ENCODE measurements at regions not wholly inside any gene's neighbourhood (a gene's known extent, or its start where the extent isn't known, plus 50 kb on each side); places are given as distances from the start of the nearest gene placed in this dataset.

- TF ChIP-seq CREB5 (CRISPR knock-in tag; IDR thresholded peaks at IDR 0.05; ENCODE audit: low read depth) (no peak), ZFP3 (CRISPR knock-in tag; IDR thresholded peaks at IDR 0.05) (no peak), GLIS3 (CRISPR knock-in tag; IDR thresholded peaks at IDR 0.05) (no peak), ZFP30 (CRISPR knock-in tag; IDR thresholded peaks at IDR 0.05) (no peak), PATZ1 (CRISPR knock-in tag; IDR thresholded peaks at IDR 0.05; ENCODE audit: borderline replicate concordance) (no peak), RARB (CRISPR knock-in tag; IDR thresholded peaks at IDR 0.05) (no peak), ZC3H10 (CRISPR knock-in tag; IDR thresholded peaks at IDR 0.05) (no peak), CSDC2 (CRISPR knock-in tag; IDR thresholded peaks at IDR 0.05) (no peak), ARNTL (CRISPR knock-in tag; IDR thresholded peaks at IDR 0.05; ENCODE audit: borderline replicate concordance, low read depth) (no peak), TCF4 (CRISPR knock-in tag; IDR thresholded peaks at IDR 0.05; ENCODE audit: borderline replicate concordance) (no peak), ZNF8 (CRISPR knock-in tag; IDR thresholded peaks at IDR 0.05) (no peak)
- TF ChIP-seq, protein P1, sequence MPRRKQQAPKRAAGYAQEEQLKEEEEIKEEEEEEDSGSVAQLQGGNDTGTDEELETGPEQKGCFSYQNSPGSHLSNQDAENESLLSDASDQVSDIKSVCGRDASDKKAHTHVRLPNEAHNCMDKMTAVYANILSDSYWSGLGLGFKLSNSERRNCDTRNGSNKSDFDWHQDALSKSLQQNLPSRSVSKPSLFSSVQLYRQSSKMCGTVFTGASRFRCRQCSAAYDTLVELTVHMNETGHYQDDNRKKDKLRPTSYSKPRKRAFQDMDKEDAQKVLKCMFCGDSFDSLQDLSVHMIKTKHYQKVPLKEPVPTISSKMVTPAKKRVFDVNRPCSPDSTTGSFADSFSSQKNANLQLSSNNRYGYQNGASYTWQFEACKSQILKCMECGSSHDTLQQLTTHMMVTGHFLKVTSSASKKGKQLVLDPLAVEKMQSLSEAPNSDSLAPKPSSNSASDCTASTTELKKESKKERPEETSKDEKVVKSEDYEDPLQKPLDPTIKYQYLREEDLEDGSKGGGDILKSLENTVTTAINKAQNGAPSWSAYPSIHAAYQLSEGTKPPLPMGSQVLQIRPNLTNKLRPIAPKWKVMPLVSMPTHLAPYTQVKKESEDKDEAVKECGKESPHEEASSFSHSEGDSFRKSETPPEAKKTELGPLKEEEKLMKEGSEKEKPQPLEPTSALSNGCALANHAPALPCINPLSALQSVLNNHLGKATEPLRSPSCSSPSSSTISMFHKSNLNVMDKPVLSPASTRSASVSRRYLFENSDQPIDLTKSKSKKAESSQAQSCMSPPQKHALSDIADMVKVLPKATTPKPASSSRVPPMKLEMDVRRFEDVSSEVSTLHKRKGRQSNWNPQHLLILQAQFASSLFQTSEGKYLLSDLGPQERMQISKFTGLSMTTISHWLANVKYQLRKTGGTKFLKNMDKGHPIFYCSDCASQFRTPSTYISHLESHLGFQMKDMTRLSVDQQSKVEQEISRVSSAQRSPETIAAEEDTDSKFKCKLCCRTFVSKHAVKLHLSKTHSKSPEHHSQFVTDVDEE (CRISPR knock-in tag; IDR thresholded peaks at IDR 0.05): no peak
- TF ChIP-seq, protein P2, sequence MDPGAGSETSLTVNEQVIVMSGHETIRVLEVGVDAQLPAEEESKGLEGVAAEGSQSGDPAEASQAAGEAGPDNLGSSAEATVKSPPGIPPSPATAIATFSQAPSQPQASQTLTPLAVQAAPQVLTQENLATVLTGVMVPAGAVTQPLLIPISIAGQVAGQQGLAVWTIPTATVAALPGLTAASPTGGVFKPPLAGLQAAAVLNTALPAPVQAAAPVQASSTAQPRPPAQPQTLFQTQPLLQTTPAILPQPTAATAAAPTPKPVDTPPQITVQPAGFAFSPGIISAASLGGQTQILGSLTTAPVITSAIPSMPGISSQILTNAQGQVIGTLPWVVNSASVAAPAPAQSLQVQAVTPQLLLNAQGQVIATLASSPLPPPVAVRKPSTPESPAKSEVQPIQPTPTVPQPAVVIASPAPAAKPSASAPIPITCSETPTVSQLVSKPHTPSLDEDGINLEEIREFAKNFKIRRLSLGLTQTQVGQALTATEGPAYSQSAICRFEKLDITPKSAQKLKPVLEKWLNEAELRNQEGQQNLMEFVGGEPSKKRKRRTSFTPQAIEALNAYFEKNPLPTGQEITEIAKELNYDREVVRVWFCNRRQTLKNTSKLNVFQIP (CRISPR knock-in tag; IDR thresholded peaks at IDR 0.05; ENCODE audit: borderline replicate concordance, low read depth): no peak
- TF ChIP-seq, protein P3, sequence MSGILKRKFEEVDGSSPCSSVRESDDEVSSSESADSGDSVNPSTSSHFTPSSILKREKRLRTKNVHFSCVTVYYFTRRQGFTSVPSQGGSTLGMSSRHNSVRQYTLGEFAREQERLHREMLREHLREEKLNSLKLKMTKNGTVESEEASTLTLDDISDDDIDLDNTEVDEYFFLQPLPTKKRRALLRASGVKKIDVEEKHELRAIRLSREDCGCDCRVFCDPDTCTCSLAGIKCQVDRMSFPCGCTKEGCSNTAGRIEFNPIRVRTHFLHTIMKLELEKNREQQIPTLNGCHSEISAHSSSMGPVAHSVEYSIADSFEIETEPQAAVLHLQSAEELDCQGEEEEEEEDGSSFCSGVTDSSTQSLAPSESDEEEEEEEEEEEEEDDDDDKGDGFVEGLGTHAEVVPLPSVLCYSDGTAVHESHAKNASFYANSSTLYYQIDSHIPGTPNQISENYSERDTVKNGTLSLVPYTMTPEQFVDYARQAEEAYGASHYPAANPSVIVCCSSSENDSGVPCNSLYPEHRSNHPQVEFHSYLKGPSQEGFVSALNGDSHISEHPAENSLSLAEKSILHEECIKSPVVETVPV (CRISPR knock-in tag; IDR thresholded peaks at IDR 0.05): no peak
Measured at GRCh38 chr22:27220339-27220738, 563.0 kb downstream of the MIAT start.
